ENCODE measurements at regions not wholly inside any gene's neighbourhood (a gene's known extent, or its start where the extent isn't known, plus 50 kb on each side); places are given as distances from the start of the nearest gene placed in this dataset.
"Not testable (repeated sequence)": the region's sequence is repeated elsewhere in the genome, so short reads cannot be mapped to it uniquely, and the experiment has no call there.

DNA sequence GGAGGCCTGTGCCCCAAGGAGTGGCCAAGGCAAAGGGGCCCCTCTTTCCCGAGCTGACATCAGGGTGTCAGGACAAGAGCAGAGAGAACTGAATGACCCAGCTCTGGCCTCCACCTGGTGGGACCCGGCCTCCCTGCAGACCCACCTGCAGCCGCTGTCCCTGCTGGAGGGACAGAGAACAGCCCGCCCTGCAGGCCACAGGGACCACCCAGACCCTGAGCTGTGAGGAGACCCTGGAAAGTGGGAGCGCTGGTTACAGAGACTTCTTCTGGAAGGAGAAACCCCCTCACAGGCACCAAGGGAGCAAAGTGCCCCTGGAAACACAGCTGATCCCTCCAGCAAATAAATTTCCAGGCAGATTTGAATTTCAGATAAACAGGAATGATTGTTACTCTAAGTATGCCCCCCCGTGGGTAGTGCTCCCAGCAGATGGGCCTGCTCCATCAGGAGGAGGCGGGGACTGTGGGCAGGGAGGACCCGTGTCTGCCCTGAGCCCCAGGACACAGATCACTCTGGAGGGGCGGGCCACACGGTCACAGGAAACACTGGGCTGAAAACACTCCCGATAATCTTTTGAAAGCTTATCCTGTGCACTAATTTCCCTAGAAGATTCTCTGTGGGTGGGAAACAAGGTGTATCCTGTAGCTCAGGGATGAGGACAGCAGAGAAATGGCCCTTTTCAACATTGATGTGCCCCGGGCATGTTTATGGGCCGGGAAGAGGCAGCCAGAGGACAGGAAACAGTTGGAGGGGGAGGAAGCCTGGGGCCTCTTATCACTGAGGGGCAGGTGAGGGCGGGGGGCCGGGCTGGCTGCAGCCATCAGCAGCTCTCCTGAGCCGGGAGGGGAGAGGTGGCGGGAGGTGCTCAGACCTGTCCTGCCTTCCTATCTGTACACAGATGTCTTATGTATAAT lies 276.0 kb downstream of the ADGRD1 start:
- no peak overlapping the region for H3K27ac ChIP-seq (ENCODE audit: low read depth)
- no peak for DNase-seq (ENCODE audit: extremely low spot score)
- H3K4me1 ChIP-seq (ENCODE audit: insufficient read depth) = no peaks in the 10 kb centered on the region
- 41% methylated on average over 17 of the region's 17 CpGs for WGBS
- H3K4me3 ChIP-seq (ENCODE audit: low read depth, low read length) = no peak overlapping the region
- no peaks in the 10 kb centered on the region for H3K36me3 ChIP-seq (ENCODE audit: insufficient read depth)

- Histone ChIP-seq H3K36me3 (ENCODE audit: insufficient read depth) (no peaks in the 10 kb centered on the region), H3K4me1 (ENCODE audit: insufficient read depth) (no peaks in the 10 kb centered on the region), H3K27ac (ENCODE audit: low read depth) (no peak overlapping the region), H3K4me3 (ENCODE audit: low read depth, low read length) (no peak overlapping the region)
- DNase-seq (ENCODE audit: extremely low spot score) = no peak
- 65% methylated on average over 17 of the region's 17 CpGs for WGBS
Measured at GRCh38 chr12:131230340-131231031, 276.8 kb downstream of the ADGRD1 start.

DNA sequence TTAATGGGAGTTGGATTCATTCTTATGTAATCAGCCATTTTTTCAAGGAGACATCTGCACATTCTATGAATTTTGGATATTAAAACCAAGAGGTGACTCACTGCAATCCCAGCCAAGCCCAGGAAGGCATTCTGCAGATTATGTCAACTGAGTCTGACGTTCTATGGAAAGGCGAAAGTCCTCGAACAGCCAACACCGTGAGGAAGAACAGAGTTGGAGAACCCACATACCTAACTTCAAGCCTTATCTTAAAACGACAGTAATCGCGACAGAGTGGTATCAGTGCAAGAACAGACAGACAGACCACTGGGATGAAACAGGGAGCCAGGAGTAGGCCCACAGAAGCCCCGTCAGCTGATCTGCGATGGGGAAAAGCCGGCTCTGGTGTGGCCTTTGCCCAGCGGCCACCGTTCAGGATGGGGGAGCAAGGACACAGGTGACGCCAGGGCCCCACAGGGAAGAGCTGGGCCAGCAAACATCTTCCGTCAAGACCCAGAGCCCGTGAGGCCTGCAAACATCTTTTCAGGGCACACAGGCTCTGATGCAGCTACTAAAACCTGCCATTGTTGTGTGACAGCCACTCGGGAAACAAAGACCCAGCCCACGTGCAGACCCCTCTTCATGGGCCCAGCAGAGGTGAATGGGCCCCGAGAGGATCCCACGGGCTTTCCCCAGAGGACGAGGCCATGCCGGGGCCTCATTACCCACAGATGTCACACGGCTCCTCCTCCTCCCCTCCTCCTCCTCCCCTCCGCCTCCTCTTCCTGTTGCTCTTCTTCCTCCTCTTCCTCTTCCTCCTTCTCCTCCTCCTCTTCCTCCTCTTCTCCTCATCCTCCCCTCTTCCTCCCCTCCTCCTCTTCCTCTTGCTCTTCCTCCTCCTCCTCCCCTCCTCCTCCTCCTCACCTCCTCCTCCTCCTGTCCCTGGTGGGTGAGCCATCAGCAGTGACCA lies 277.6 kb downstream of the ADGRD1 start:
- Histone ChIP-seq H3K4me3 (ENCODE audit: low read depth, low read length) (no peak overlapping the region), H3K4me1 (ENCODE audit: insufficient read depth) (no peaks in the 10 kb centered on the region), H3K36me3 (ENCODE audit: insufficient read depth) (no peaks in the 10 kb centered on the region), H3K27ac (ENCODE audit: low read depth) (no peak overlapping the region)
- DNase-seq (ENCODE audit: extremely low spot score) = no peak
- 71% methylated on average over 23 of the region's 23 CpGs for WGBS

DNA sequence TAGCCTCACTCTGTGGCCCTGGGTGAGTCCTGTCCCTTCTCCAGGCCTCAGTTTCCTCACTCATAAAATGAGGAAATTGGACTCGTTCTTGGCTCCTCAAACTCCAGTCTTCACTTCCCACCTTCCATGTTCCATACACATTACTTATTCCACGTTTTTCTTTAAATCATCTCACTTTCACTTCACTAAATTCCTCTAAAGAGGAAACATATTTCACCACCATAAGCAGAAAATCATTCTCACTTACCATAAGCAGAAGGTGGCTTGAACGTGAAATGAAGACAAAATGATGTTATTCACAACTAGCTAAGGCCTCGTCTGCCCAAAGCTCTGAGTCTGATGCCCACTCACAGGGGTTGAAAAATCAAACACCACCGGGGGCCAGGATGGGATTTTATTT lies 278.3 kb downstream of the ADGRD1 start:
- Histone ChIP-seq H3K4me3 (ENCODE audit: low read depth, low read length) (no peak overlapping the region), H3K4me1 (ENCODE audit: insufficient read depth) (no peaks in the 10 kb centered on the region), H3K36me3 (ENCODE audit: insufficient read depth) (no peaks in the 10 kb centered on the region), H3K27ac (ENCODE audit: low read depth) (no peak overlapping the region)
- WGBS = 70% methylated on average over 5 of the region's 5 CpGs
- DNase-seq (ENCODE audit: extremely low spot score) = no peak

DNA sequence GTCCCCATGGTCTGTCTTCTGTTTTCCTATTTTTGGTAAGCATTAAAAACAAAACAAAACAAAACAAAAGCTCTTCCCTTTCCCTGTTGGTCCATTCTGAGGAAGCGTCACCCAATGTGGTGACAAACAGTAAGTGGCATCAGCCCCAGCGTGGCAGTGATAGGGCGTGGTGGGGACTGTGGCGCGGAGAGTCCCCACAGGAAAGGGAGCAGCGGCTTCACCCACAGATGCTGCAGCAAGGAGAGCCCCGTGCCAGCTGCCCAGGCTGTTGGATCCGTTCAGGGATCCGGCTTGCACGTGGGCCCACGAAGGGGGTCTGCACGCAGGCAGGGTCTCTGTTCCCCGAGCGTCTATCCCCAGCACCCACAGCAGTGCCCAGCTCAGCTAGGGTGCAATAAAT lies 279.2 kb downstream of the ADGRD1 start:
- not testable (repeated sequence) for DNase-seq (ENCODE audit: extremely low spot score); H3K4me3 ChIP-seq (ENCODE audit: low read depth, low read length); H3K4me1 ChIP-seq (ENCODE audit: insufficient read depth); H3K36me3 ChIP-seq (ENCODE audit: insufficient read depth); H3K27ac ChIP-seq (ENCODE audit: low read depth)
- WGBS = 95% methylated on average over 14 of the region's 14 CpGs

DNA sequence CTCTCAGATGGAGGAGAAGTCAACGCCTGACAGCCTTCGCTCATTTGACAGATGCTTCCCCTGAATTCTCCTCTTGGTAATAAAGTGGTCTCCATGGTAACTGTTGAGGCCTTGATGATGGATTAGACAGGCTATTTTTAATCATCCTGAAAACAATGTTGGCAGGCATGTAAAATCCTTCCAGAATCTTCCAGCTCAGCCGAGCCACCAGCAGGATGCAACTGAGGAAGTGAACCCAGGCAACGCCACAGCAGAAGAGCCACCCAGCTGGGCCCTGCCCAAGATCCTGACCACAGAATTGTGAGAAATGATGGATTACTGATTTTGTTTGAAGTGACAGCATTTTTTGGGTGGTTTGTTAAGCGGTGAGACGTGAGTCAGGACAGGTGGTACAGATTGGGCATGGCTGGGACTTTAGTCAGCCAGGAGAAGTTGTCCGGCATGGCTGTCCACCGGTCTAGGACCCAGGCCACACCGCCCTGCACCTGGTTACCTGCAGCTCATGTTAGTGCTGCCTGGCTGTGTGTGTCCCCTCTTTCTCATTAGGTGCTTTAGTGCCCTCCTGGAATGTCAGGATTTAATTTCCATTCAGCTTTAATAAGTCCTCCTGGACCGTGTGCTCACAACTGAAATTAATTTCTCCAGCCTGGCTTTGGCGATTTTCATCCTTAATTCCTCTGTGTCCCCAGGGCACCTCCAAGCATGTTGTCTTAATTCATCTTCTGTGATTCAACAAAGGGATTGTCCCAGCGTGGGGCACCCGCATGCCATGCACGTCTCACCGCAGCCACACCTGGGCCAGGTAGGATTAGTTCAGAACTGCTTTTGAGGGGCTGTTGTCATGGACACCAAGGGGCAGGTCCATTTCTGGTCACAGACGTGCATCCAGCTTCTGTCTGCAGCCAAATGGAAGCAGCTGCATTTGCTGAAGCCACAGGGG lies 280.4 kb downstream of the ADGRD1 start:
- H3K36me3 ChIP-seq (ENCODE audit: insufficient read depth); H3K4me1 ChIP-seq (ENCODE audit: insufficient read depth); DNase-seq (ENCODE audit: extremely low spot score); H3K4me3 ChIP-seq (ENCODE audit: low read depth, low read length); H3K27ac ChIP-seq (ENCODE audit: low read depth): not testable (repeated sequence)
- 72% methylated on average over 16 of the region's 16 CpGs for WGBS

DNA sequence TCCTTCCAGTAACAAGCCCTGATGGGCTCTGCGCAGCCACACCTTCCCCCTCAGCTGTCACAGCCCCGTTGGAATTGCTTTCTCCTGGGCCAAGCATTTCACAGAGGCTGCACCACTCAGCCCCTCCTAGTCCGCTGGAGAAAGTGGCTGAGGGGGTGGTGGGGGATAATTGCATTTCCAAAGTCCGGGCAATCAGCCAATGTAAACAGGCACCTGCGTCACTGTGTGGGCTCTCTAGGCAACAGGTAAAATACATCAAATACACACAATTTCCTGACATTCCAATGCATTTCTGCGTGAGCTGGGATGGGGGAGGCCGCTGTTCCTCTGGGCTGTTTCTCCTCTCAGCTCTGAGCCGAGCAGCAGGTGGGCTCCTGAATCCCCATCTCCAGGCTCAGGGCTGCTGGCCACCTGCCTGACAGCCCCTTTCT lies 281.1 kb downstream of the ADGRD1 start:
- 16% methylated on average over 5 of the region's 8 CpGs for WGBS
- not testable (repeated sequence) for H3K27ac ChIP-seq (ENCODE audit: low read depth); H3K36me3 ChIP-seq (ENCODE audit: insufficient read depth); DNase-seq (ENCODE audit: extremely low spot score); H3K4me3 ChIP-seq (ENCODE audit: low read depth, low read length); H3K4me1 ChIP-seq (ENCODE audit: insufficient read depth)

DNA sequence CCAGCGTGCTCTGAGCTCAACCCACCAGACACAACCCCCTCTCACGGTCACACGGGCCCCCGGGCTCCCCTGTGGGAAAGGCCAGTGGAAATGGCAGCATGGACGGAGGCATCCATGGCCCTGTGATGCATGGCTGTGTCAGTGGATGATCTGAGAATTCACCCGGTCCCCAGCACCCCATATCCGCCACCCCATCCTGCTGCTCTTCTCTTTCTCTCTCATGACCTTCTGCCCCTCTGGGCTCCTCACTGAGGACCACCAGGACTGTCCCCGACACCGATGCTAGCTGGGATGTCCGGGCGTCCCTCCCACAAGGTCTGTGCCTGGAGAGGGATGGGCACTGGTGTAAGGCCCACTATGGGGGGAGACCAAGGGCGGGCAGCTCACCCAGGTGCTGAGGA lies 282.2 kb downstream of the ADGRD1 start:
- Histone ChIP-seq H3K4me1 (ENCODE audit: insufficient read depth) (no peaks in the 10 kb centered on the region), H3K4me3 (ENCODE audit: low read depth, low read length) (no peak overlapping the region), H3K27ac (ENCODE audit: low read depth) (no peak overlapping the region), H3K36me3 (ENCODE audit: insufficient read depth) (no peaks in the 10 kb centered on the region)
- WGBS = 86% methylated on average over 12 of the region's 12 CpGs
- DNase-seq (ENCODE audit: extremely low spot score) = no peak

GRCh38 chr12:131239384-131240094 lies 285.8 kb downstream of the ADGRD1 start:
- DNase-seq (ENCODE audit: extremely low spot score) = no peak
- Histone ChIP-seq H3K4me1 (ENCODE audit: insufficient read depth) (no peaks in the 10 kb centered on the region), H3K4me3 (ENCODE audit: low read depth, low read length) (no peak overlapping the region), H3K36me3 (ENCODE audit: insufficient read depth) (no peaks in the 10 kb centered on the region), H3K27ac (ENCODE audit: low read depth) (no peak overlapping the region)
- WGBS = 86% methylated on average over 7 of the region's 7 CpGs

DNA sequence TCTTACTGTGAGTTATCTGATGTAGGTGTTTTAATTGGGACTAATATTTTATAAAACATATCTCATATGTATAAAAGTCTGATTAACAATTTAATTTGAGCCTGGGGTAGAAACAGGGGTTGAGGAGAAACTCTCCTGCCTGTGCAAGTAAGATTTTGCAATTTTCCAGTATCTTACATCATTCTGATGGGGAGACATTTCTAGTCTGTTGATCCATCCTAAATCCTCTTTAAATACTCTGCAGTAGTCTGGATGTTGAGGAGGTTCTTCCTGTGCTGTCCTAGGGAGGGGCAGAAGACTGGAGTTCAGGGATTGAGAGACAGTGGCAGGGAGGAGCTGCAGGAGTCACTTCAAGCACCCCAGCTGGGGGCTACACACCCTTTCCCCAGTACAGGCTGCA lies 287.8 kb downstream of the ADGRD1 start:
- H3K27ac ChIP-seq (ENCODE audit: low read depth) = no peak overlapping the region
- no peak for DNase-seq (ENCODE audit: extremely low spot score)
- no peaks in the 10 kb centered on the region for H3K4me1 ChIP-seq (ENCODE audit: insufficient read depth)
- H3K4me3 ChIP-seq (ENCODE audit: low read depth, low read length) = no peak overlapping the region
- no peaks in the 10 kb centered on the region for H3K36me3 ChIP-seq (ENCODE audit: insufficient read depth)

GRCh38 chr12:131242741-131243496 lies 289.2 kb downstream of the ADGRD1 start:
- Histone ChIP-seq H3K4me1 (ENCODE audit: insufficient read depth) (no peaks in the 10 kb centered on the region), H3K36me3 (ENCODE audit: insufficient read depth) (no peaks in the 10 kb centered on the region), H3K27ac (ENCODE audit: low read depth) (no peak overlapping the region), H3K4me3 (ENCODE audit: low read depth, low read length) (no peak overlapping the region)
- 90% methylated on average over 5 of the region's 5 CpGs for WGBS
- no peak for DNase-seq (ENCODE audit: extremely low spot score)
